ENCODE measurements at regions not wholly inside any gene's neighbourhood (a gene's known extent, or its start where the extent isn't known, plus 50 kb on each side); places are given as distances from the start of the nearest gene placed in this dataset.

- TF ChIP-seq NFIC (IDR thresholded peaks at IDR 0.05) (no peak), MAX (IDR thresholded peaks at IDR 0.05) (no peak), CREB1 (IDR thresholded peaks at IDR 0.05; ENCODE audit: low read depth) (no peak), EP300 (IDR thresholded peaks at IDR 0.05; ENCODE audit: borderline replicate concordance) (no peak), REST (IDR thresholded peaks at IDR 0.05; ENCODE audit: low read depth) (no peak), CEBPB (IDR thresholded peaks at IDR 0.05) (no peak), TAF1 (IDR thresholded peaks at IDR 0.05; ENCODE audit: low read depth) (no peak), USF1 (IDR thresholded peaks at IDR 0.05) (no peak), RAD21 (IDR thresholded peaks at IDR 0.05; ENCODE audit: low read depth) (no peak), TCF12 (IDR thresholded peaks at IDR 0.05; ENCODE audit: low read depth) (no peak), YY1 (IDR thresholded peaks at IDR 0.05; ENCODE audit: low read depth) (no peak)
Observed at GRCh38 chr13:26950968-26951367, 190.4 kb upstream of the GPR12 start.
